GM21619 (cell line): ENCODE measurements at regions not wholly inside any gene's neighbourhood (a gene's known extent, or its start where the extent isn't known, plus 50 kb on each side); places are given as distances from the start of the nearest gene placed in this dataset.
"Not testable (repeated sequence)": the region's sequence is repeated elsewhere in the genome, so short reads cannot be mapped to it uniquely, and the experiment has no call there.

Experiments
- ATAC-seq: cut with Tn5 transposase; IDR thresholded peaks from one replicate; pipeline ENCODE4 v1.9.1; 2021; ENCODE audit not compliant: unreplicated experiment

DNA sequence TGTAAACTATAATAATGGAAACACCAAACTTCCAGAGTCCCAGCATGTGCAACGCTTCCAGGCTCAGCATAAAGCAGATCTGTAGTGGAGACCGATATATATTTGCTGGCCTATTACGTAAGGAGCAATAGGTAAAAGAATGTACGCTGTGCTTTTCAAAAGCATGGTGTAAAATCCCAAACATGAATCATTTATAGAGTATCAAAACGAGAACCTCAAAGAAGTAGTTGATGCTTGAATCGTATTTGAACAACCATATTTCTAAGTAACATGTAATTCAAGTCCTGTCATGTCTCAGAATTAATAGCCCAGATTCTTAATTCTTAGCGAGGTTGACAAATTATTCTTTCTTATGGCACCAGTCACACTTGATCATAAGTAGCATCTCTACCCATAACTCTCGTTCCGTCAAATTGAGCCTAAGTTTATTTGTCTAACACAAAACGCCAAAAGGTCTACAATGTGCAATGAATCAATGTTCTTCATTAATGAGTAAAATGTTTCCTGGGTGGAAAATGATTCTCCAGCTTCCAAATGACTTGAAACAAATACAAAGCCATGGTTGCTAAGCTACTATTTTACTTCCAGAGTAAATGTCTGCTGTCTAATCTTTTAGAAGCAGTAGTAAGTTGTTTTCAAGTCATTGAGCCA, 811.5 kb upstream of the FRG1 start:
- ATAC-seq, result no peak

DNA sequence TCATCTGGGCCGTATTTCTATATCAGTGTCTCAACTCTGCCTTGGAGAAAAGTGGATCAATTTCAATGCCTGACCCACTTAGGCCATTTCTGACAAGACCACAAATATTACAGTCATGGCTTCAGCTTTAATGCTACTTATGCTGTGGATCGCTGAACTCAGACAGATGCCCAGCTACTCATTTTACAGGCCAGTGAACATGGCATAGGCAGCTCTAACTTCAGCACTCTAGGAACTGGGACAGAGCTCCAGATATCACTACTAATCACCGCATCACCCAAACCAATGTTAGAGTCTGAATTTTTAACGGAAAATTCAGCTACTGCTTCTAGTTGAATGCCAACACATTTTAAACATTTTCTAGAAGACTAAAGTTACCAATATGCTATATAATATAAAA, 809.6 kb upstream of the FRG1 start:
- ATAC-seq, result no peak

DNA sequence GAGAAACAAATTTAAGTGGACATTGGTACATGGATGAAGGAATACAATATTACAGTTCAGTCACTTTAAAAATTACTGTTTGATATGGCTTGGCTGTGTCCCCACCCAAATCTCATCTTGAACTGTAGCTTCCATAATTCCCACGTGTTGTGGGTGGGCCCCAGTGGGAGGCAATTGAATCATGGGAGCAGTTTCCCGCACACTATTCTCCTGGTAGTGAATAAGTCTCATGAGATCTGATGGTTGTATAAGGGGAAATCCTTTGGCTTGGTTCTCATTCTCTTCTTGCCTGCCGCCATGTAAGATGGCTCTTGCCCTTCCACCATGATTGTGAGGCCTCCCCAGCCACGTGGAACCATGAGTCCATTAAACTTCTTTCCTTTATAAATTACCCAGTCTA, 804.2 kb upstream of the FRG1 start:
- ATAC-seq, result no peak

DNA sequence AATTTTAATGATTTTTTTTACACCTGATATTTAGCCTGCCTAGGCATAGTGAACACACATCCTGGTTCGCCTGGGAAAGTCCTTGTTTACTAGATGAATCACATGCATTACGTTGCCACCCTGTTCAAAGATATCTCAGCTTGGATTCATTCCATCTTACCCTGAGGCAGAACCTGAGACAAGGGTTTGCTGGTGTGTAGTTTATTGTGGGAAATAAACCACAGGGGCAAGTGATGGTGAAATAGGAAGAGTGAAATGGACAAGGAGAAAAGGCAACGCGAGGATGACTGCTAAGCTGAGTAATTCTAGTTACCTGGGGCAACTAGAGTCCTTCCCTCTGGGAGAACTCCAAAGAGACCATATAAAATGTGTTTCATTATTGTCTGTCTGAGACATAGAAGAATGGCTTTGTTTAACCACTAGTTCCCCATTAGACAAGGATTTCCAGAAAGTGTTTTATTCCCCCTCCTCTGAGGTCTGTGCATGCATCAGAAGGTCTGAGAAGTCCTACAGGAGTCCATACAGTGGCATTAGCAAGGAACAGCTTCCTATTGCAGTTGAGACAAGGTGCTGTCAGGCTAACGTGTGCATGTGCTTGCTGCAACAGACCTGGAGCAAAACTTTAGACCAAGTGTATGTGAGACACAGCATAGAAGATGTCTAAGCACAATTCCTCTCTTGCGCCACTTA, 797.3 kb upstream of the FRG1 start:
- no peak for ATAC-seq

DNA sequence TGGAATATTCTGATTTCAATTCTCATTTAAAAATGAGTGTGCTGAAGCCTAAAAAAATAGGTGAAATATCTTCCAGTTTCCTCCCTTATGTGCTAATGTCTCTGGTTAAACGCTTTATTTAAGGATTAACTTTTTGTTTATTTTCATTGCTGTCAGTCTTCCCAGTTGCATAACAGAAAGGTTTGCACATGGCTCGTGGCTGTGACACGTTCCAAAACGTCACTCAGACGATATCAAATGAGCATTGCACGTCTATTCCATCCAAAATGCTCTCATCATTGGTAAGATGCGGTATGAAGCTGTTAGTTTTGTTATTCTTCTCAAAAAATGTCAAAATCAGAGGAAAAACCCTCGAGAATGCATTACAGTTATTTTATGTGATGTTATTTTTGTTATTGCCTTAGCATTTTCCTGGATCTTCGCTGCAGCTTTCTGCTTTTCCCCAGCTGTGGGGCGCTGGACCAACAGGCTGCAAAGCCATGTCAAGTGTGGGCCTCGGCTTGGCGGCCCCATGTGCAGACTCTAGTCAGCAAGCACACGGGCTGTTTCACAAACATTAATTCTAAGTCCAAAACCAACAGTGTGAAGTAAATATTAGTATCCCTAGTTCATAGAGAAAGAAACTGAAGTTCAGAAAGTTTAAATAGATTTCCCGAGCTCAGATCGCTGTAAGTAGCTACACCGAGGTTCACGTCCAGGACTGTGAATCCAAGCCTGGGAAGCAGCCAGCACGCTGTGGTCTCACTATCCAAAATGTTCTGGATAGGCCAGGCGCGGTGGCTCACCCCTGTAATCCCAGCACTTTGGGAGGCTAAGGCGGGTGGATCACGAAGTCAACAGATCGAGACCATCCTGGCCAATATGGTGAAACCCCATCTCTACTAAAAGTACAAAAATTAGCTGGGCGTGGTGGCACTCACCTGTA, 793.4 kb upstream of the FRG1 start:
- ATAC-seq, result no peak

DNA sequence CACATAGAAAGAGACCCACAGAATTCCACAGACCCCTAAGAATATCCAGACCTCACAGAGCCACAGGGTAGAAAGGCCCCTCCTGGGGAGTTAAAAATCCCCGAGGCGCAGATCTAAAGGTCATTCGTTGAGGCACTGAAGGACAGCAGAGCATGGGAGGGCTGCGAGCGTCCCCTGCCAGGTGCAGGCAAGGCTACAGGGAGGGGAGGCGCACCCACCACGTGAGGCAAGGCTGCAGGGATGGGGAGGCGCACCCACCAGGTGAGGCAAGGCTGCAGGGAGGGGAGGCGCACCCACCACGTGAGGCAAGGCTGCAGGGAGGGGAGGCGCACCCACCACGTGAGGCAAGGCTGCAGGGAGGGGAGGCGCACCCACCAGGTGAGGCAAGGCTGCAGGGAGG, 785.6 kb upstream of the FRG1 start:
- ATAC-seq, result not testable (repeated sequence)

DNA sequence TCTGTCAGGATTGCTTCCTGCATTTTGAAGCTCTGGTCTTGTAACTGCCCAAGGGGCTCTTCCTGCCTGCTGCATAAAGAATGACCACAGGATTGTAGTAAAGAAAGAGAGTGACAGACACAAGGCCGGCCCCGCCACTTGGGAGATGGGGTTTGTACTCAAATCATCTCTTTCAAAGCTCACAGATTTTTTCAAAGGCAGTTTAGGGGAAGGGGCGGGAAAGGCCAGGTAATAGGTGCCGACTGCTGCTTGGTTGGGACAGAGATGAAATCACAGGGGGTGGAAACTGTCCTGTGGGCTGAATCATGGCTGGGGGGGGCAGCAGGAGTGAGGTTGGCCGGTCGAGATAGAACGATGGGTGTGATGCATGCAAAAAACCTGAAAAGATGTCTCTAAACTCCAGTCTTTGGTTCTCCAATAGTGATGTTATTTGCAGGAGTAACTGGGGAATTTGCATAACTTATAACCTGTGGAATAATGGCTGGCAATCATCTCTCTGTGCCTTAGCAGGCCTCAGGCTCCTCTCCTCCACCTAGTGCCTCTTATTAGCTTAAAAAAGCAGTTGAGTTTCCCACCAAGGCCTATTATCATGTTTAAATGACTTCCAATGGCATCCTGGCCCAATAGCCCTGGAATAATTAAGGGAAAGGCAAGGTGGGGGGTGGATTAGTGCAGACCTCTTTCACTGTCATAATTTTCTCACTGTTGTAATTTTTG, 778.4 kb upstream of the FRG1 start:
- ATAC-seq, result no peak

DNA sequence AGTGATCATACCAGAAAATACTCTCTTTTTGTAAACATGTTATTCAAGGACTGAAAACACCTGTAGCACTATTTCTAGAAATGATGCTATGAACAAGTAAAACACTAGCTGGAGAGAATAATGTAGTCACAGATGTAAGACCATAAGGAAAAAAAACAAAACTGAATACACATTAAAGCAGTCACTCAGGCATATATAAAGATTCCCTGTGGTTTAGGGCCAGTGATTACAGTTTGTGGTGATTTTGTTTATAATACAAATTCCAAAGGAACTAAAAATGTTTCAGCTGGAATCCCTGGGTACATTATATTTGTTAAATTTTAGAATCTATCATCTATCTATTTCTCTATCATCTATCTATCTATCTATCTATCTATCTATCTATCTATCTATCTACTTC, 777.8 kb upstream of the FRG1 start:
- ATAC-seq, result no peak

DNA sequence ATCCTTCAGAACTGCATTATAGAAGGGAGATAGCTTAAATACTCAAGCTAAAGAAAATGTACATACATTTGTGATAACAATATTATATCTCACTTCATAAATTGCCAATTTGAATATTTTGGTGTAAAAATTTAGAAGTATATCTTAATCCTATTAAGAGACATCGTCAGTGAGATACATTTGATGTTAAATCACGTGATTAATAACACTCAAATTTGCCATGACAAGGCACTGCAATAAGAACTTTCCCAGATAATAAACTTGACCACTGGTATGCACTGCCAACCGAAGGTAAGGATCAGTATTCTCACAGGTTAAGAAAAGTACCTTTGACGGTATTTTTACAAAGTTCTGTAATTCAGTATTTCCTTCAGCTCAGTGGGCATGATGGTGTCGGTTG, 764.7 kb upstream of the FRG1 start:
- ATAC-seq, result no peak

DNA sequence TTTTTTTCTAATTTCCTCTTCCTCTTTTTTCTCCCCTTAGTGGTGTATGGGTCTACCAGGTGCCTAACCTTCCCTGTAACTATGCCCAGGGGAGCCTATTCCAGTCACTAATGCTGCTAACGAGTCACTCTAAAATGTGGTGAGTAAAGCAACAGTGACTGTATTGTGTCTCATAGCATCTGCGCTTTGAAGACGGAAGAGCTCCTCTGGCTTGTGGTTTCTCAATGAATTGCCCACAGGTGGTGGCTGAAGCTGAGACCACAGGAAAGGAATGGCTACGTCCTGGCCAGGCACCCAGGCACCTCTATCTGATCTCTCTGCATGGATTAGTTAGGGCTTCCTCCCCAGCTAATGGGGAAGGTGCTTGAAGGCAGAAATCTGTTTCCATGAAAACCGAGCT, 763.5 kb upstream of the FRG1 start:
- ATAC-seq, result no peak

DNA sequence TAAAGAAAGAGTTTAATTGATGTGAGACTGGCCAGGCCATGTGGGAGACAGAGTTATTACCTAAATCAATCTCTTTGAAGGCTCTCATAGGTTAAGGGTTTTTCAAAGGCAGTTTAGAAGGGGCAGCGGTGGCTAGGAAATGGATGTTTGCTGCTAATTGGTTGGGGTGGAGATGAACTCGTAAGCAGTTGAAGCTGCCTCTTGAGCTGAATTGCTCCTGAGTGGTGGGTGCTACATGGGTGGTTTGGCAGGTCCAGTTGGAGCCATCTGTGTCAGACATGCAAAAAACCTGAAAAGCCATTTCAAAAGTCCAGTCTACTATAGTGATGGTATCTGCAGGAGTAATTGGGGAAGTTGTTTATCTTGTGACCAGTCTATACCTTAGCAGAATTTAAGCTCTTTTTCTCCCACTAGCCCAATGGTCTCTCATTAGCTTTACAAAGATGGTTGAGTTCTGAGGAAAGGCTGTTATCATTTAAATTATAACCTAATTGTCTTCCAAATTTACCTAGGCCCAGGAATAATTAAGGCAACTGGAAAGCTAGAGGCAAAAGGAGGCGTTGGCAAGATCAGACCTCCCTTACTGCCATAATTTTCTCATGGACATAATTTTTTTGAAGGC, 762.4 kb upstream of the FRG1 start:
- no peak for ATAC-seq

DNA sequence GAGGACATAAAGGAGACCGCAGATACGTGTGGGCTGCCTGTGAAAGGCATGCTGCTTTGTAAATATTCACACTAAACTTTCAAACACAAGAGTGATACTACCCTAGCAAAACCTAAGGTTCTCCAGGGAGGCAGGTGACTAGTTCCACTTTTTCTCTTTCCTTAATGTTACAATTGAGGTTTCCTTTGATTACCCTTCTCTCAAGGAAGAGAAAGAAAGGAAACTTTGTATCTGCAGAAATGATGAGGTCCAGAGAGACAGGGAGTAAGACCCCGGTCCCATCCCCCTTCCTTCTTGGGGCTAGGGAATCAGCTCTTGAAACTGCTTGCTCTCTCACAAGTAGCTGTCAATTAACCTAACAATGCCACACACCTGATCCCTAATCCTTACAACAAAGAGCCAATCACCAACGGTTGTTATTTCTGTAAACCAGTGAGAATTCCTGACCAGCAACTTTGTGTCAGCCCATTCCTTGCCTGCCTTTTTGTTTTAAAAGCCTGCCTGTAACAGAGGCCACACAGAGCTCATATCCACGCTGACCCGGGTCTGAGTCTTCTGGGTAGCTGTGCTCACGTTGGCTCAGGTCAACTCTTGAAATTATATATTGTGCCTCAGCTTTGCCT, 754.8 kb upstream of the FRG1 start:
- no peak for ATAC-seq

DNA sequence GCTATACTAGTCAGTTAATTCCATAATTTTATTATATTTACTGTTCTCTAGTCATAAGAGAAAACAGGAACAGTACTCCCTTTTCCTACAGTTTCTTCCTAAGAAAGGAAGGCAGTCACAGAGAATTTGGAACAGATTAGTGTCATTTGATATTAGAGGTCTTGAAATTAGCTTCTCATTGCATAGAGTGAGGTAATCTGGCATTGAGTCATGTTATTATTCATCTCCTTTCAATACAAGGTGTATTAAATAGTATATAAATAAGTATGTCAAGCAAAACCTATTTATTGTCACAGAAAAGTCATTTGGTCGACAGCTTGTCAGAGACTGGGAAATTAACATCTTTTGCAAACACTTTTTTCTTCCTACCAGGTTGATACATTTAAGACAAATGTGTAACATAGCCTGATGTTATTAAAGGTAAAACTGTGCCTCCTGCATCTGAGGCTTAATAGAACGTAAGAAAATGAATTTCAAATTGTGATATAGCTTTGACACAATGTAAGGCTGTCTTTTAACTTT, 753.1 kb upstream of the FRG1 start:
- ATAC-seq, result no peak

DNA sequence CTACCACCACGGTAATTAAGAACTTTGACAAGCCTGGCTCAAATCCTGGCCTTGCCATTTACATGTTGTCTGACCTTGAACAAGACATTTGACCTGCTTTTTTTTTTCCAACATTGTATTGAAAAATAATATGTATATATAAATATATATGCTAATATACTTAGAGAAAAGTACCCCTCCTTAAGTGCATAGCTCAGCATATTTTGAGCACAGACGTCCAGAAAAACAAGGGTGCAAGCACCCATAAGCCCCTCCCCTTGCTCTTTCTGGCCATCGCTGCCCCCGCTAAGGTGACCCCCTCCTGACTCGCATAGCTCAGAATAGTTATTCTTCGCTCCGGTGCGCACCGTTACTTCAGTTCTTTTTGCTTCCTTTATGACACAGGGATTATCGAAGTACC, 742.0 kb upstream of the FRG1 start:
- no peak for ATAC-seq

DNA sequence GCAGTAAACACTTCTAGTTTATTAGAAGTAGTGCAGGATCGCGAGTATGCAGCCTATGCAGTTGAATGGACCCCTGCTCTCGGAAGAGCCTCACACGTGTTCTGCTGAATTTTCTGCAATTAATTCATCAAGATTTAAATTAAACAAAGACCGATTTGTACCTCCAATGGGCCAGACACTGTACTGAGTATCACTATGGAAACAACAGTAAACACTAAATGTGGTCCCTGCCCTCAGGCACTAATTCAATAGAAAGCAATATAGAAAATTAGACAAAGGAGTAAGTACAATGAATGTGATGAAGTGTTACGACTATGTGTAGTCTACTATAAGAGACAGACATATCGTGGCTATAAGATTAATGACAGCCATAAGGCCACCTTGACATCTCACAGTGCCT, 740.3 kb upstream of the FRG1 start:
- no peak for ATAC-seq

DNA sequence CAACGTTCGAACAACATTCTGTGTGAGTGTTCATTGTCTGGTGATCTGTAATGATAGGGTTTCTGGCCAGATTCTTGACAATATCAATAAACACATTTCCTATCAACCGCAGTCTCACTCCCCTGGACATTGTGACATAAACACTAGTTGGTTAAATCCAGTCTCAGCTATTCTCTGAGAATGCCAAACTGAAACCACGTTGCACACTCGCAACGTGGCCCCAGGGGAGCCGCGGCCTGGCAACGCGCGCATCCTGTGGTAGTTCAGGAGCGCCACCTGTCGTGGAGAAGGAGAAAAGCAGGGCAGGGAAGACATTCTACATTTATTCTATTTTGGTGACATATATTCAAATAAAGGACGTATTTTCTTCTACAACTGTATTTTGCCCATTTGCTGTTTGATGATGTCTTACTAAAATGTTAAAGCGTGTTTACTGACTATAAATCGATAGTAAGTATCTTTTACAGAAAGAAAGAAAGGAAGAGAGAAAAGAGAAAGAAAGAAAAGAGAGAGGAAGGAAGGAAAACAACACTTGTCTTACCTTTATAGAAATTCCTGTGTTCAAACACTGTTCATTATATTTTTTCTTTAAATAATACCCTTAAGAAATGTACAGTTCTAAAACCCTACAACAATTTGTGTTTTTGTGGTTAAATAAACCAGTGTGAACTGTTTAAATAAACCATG, 738.3 kb upstream of the FRG1 start:
- ATAC-seq, result no peak

DNA sequence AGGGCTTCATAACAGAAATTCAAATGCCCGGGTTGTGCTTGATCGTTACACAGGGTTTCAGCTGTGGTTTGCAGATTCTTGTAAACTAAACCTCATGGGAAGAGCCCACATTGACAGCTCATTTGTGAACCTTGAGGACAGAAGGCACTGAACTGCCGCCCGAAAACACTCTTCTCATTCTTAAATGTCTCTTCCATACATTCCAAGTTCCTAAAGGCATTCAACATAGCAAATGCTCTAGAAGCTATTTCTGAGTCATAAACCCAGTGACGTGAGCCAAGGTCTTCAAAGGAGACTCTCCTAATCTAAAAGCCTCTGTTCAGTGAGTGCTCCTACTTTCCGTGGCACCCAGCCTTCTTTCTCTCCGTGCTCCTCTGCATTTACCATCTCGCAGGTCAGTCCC, 737.8 kb upstream of the FRG1 start:
- no peak for ATAC-seq

DNA sequence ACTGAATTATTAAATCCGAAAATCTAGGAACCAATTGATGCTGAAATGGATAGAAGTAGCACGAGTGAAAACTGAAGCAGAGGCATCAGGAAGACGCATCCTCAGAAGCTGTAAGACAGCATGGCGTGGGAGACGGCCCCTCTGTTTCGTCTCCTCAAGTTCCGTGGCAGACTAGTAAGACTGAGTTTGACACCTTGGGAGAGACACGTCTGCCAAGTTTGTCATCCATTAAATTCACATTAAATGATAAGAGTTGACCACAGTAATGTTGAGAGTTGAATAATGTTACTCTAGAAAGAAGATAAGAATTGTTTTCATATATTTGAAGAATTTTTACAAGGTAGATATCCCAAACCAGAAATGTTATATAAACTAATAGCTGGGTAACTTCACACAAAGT, 736.1 kb upstream of the FRG1 start:
- no peak for ATAC-seq

DNA sequence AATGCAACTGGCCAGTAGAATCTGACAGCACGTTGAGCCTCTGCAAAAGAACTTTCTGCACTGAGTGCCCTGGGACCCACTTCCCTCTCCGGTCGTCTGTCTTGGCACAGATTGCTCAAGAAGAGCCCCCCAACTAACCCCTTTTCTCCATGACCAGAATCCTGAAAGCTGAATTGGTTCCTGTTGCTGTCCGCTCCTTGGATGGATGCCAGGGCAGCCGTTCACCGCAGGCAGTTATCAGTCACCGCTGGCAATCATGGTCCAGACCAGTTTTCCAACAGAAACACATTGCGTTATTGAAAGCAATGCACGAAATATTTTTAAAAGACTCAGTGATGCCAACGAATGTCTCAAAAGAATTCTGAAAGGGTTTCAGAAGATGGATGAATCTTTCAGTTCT, 733.7 kb upstream of the FRG1 start:
- no peak for ATAC-seq

DNA sequence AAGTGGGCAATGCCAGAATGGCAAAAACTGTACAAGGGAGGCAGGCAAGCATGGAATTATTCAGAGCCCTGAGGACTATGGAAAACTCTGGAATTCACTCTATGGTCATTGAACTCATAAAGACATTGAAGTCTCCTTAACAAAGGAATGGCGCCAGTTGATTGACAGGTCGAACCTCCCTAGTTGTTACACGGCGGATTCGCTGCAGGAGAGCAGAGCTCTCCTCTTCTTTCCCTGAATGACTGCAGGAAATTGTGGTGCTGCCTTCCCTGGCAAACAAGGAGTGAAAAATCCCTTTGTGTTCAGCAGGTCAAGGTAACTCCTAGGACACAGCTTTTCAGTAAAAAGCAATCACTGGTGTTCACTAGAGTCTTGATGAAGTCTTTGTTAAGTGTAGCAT, 732.8 kb upstream of the FRG1 start:
- no peak for ATAC-seq
